BE2C (cell line): ENCODE measurements at regions not wholly inside any gene's neighbourhood (a gene's known extent, or its start where the extent isn't known, plus 50 kb on each side); places are given as distances from the start of the nearest gene placed in this dataset.

ENCODE experiments used
- DNase-seq: peaks from one replicate; pipeline ENCODE4 v3.0.0-alpha.2; 2020
- H3K27me3 ChIP-seq: fragments of 250-450 bp; sonication (Bioruptor Pico); 2 replicates; pipeline ENCODE4 v1.5.1; 2020; ENCODE audit warnings: mild to moderate bottlenecking
- H3K36me3 ChIP-seq: fragments of 250-450 bp; sonication (Bioruptor Pico); 2 replicates; pipeline ENCODE4 v1.5.1; 2020; ENCODE audit warnings: mild to moderate bottlenecking
- H3K4me1 ChIP-seq: fragments of 250-450 bp; sonication (Bioruptor Pico); 2 replicates; pipeline ENCODE4 v1.5.1; 2020
- H3K4me3 ChIP-seq: 2 replicates; pipeline ENCODE4 v1.5.1; 2011; ENCODE audit warnings: low read depth, low read length
- H3K9me3 ChIP-seq: fragments of 250-450 bp; sonication (Bioruptor Pico); 2 replicates; pipeline ENCODE4 v1.5.1; 2020
- CTCF ChIP-seq: IDR thresholded peaks from 2 replicates; pipeline ENCODE4 v1.5.1; 2012; ENCODE audit warnings: mild to moderate bottlenecking, low read depth, low read length

- no peaks in the 10 kb centered on the region for H3K4me1 ChIP-seq
- no peaks in the 10 kb centered on the region; the same call in 1 of the 2 replicates for H3K9me3 ChIP-seq
- DNase-seq, result no peak
- no peak overlapping the region for H3K4me3 ChIP-seq
- no peak for TF ChIP-seq CTCF
- no peaks in the 10 kb centered on the region for H3K27me3 ChIP-seq
- no peaks in the 10 kb centered on the region for H3K36me3 ChIP-seq
Measured at GRCh38 chr12:34301251-34302130, 279.2 kb downstream of the ALG10 start.

GRCh38 chr12:34302131-34302885 lies 280.0 kb downstream of the ALG10 start:
- Histone ChIP-seq H3K9me3 (no peaks in the 10 kb centered on the region; the same call in 1 of the 2 replicates), H3K4me1 (no peaks in the 10 kb centered on the region), H3K27me3 (no peaks in the 10 kb centered on the region), H3K36me3 (no peaks in the 10 kb centered on the region), H3K4me3 (no peak overlapping the region)
- no peak for TF ChIP-seq CTCF
- no peak for DNase-seq

- Histone ChIP-seq H3K4me1 (no peaks in the 10 kb centered on the region), H3K27me3 (no peaks in the 10 kb centered on the region), H3K36me3 (no peaks in the 10 kb centered on the region), H3K9me3 (no peaks in the 10 kb centered on the region; the same call in 1 of the 2 replicates), H3K4me3 (no peak overlapping the region)
- no peak for DNase-seq
- no peak for TF ChIP-seq CTCF
Measured at GRCh38 chr12:34303091-34303870, 281.0 kb downstream of the ALG10 start.

GRCh38 chr12:34304001-34304400 lies 281.7 kb downstream of the ALG10 start:
- no peak for TF ChIP-seq CTCF
- H3K9me3 ChIP-seq, result no peaks in the 10 kb centered on the region
- H3K36me3 ChIP-seq, result no peaks in the 10 kb centered on the region
- H3K4me1 ChIP-seq, result no peaks in the 10 kb centered on the region
- no peak overlapping the region for H3K4me3 ChIP-seq
- no peaks in the 10 kb centered on the region for H3K27me3 ChIP-seq
- DNase-seq, result no peak

GRCh38 chr12:34304546-34304945 lies 282.2 kb downstream of the ALG10 start:
- Histone ChIP-seq H3K4me3 (no peak overlapping the region), H3K36me3 (no peaks in the 10 kb centered on the region), H3K27me3 (no peaks in the 10 kb centered on the region), H3K9me3 (no peaks in the 10 kb centered on the region), H3K4me1 (no peaks in the 10 kb centered on the region)
- TF ChIP-seq CTCF, result no peak
- DNase-seq, result no peak
